Activated CD4-positive, alpha-beta T cell treated with anti-CD3 and anti-CD28 coated beads, Interleukin-2, amount 10 ng/mL, durations not matched to agents 24 days and 14 days (primary cell): ENCODE measurements at regions not wholly inside any gene's neighbourhood (a gene's known extent, or its start where the extent isn't known, plus 50 kb on each side); places are given as distances from the start of the nearest gene placed in this dataset.
"Not testable (repeated sequence)": the region's sequence is repeated elsewhere in the genome, so short reads cannot be mapped to it uniquely, and the experiment has no call there.

Experiments used
- DNase-seq: peaks from one replicate; pipeline ENCODE4 v3.0.0; 2022
- H3K27ac Mint-ChIP-seq: one replicate; pipeline ENCODE4 v1.8.0; 2022; ENCODE audit warnings: mild to moderate bottlenecking, mixed read lengths
- H3K27me3 Mint-ChIP-seq: one replicate; pipeline ENCODE4 v1.8.0; 2022; ENCODE audit warnings: mixed read lengths
- H3K36me3 Mint-ChIP-seq: one replicate; pipeline ENCODE4 v1.8.0; 2022; ENCODE audit warnings: low read depth, mild to moderate bottlenecking, mixed read lengths
- H3K4me1 Mint-ChIP-seq: one replicate; pipeline ENCODE4 v1.8.0; 2021; ENCODE audit warnings: mixed read lengths
- H3K4me3 Mint-ChIP-seq: one replicate; pipeline ENCODE4 v1.8.0; 2022; ENCODE audit warnings: mild to moderate bottlenecking, moderate library complexity, mixed read lengths
- H3K9me3 Mint-ChIP-seq: one replicate; pipeline ENCODE4 v1.8.0; 2021; ENCODE audit warnings: mixed read lengths
- intact Hi-C: fragments of 100-400 bp; cut with micrococcal nuclease; formaldehyde crosslinking; loops from one replicate; pipeline ENCODE4 v1.15.1; 2023

DNA sequence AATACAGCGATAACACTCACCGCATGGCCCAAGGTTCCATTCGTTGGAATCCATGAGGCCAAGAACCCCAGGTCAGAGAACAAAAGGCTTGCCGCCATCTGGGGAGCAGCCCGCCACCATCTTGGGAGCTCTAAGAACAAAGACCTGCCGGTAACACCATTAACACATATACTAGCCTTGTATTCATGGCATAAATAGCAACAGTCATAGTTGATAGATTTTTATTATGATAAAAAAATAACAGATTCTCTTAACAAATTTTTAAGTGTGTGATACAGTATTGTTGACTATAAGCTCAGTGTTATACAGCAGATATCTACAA, 309.4 kb downstream of the GLUD2 start:
- no peak overlapping the region for H3K4me3 Mint-ChIP-seq

DNA sequence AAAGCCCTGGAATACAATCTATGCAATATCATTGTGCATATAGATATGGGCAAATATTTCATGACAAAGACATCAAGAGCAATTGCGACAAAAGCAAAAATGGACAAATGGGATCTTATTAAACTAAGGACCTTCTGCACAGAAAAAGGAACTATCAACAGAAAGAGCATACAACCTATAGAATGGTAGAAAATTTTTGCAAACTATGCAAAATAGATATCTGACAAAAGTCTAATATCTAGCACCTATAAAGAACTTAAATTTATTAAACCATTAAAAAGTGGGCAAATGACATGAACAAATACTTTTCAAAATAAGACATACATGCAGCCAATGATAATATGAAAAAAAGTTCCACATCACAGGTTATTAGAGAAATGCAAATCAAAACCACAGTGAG, 312.9 kb downstream of the GLUD2 start:
- Mint-ChIP-seq H3K36me3 (no peaks in the 10 kb centered on the region), H3K27me3 (no peaks in the 10 kb centered on the region)
- intact Hi-C loops, result no loop called here

More for the DNA sequence above, 309.4 kb downstream of the GLUD2 start:
- H3K9me3 Mint-ChIP-seq, result no peaks in the 10 kb centered on the region
- DNase-seq, result no peak
- no peaks in the 10 kb centered on the region for H3K36me3 Mint-ChIP-seq
- H3K27ac Mint-ChIP-seq, result no peak overlapping the region
- H3K4me1 Mint-ChIP-seq, result no peaks in the 10 kb centered on the region
- no peaks in the 10 kb centered on the region for H3K27me3 Mint-ChIP-seq
- intact Hi-C loops, result no loop called here

GRCh38 chrX:121365572-121366161, 318.3 kb downstream of the GLUD2 start:
- H3K36me3 Mint-ChIP-seq, result no peaks in the 10 kb centered on the region
- intact Hi-C loops, result no loop called here
- no peak for DNase-seq
- peaks cover 4% of the 10 kb centered on the region for H3K9me3 Mint-ChIP-seq
- H3K4me3 Mint-ChIP-seq, result no peak overlapping the region
- no peaks in the 10 kb centered on the region for H3K27me3 Mint-ChIP-seq
- no peaks in the 10 kb centered on the region for H3K4me1 Mint-ChIP-seq
- no peak overlapping the region for H3K27ac Mint-ChIP-seq

More for the DNA sequence above, 312.9 kb downstream of the GLUD2 start:
- no peak overlapping the region for H3K27ac Mint-ChIP-seq
- DNase-seq, result no peak
- no peaks in the 10 kb centered on the region for H3K4me1 Mint-ChIP-seq
- H3K9me3 Mint-ChIP-seq, result peaks cover 4% of the 10 kb centered on the region
- no peak overlapping the region for H3K4me3 Mint-ChIP-seq

DNA sequence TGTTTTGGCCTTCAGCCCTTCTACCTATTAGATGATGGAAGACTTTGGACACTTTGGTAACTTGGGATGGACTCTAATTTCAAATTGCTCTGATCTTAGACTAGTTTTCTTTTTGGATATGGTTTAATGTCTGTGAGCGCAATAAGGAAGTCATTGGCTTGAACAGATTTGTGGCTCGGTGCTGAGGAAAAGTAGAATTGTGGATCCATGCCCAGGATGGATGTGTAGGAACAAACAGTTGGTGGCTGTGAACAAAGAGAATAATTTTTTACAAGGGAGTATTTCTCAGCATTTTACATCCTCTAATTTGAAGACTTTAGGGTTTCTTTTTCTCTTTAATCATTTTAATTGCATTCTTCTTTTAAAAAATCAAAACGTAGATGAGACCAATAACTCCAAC, 327.1 kb downstream of the GLUD2 start:
- intact Hi-C loops, result no loop called here
- H3K4me3 Mint-ChIP-seq, result no peak overlapping the region
- no peak for DNase-seq
- no peak overlapping the region for H3K27ac Mint-ChIP-seq
- H3K27me3 Mint-ChIP-seq, result no peaks in the 10 kb centered on the region
- H3K36me3 Mint-ChIP-seq, result no peaks in the 10 kb centered on the region
- no peaks in the 10 kb centered on the region for H3K4me1 Mint-ChIP-seq
- H3K9me3 Mint-ChIP-seq, result no peaks in the 10 kb centered on the region

GRCh38 chrX:121381915-121382314, 334.5 kb downstream of the GLUD2 start:
- not testable (repeated sequence) for H3K4me1 Mint-ChIP-seq, H3K36me3 Mint-ChIP-seq, H3K4me3 Mint-ChIP-seq

GRCh38 chrX:121389976-121390714, 342.7 kb downstream of the GLUD2 start:
- H3K27me3 Mint-ChIP-seq, result no peaks in the 10 kb centered on the region
- no peak overlapping the region for H3K4me3 Mint-ChIP-seq
- H3K4me1 Mint-ChIP-seq, result no peaks in the 10 kb centered on the region
- intact Hi-C loops, result no loop called here
- no peak overlapping the region for H3K27ac Mint-ChIP-seq
- H3K9me3 Mint-ChIP-seq, result no peaks in the 10 kb centered on the region
- no peaks in the 10 kb centered on the region for H3K36me3 Mint-ChIP-seq
- no peak for DNase-seq

More at GRCh38 chrX:121381915-121382314, 334.5 kb downstream of the GLUD2 start:
- DNase-seq, intact Hi-C loops, H3K27me3 Mint-ChIP-seq, H3K27ac Mint-ChIP-seq, H3K9me3 Mint-ChIP-seq: not testable (repeated sequence)

DNA sequence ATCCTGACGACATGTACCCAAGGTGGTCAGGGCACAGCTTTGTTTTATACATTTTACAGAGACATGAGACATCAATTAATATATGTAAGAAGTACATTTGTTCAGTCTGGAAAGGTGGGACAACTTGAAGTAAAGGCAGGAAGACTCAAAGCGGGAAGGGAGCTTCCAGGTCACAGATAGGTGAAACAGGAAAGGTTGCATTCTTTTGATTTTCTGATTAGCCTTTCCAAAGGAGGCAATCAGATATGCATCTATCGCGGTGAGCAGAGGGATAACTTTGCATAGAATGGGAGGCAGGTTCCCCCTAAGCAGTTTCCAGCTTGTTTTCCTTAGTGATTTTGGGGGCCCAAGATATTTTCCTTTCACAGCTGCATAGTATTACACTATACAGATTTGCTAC, 358.4 kb downstream of the GLUD2 start:
- Mint-ChIP-seq H3K27me3 (no peaks in the 10 kb centered on the region), H3K4me3 (no peak overlapping the region), H3K9me3 (no peaks in the 10 kb centered on the region), H3K4me1 (no peaks in the 10 kb centered on the region), H3K36me3 (no peaks in the 10 kb centered on the region), H3K27ac (no peak overlapping the region)
- intact Hi-C loops, result no loop called here
- DNase-seq, result no peak

- H3K4me1 Mint-ChIP-seq, result no peaks in the 10 kb centered on the region
- no peak overlapping the region for H3K27ac Mint-ChIP-seq
- DNase-seq, result no peak
- H3K9me3 Mint-ChIP-seq, result no peaks in the 10 kb centered on the region
- no peaks in the 10 kb centered on the region for H3K27me3 Mint-ChIP-seq
- H3K36me3 Mint-ChIP-seq, result no peaks in the 10 kb centered on the region
- H3K4me3 Mint-ChIP-seq, result no peak overlapping the region
- intact Hi-C loops, result no loop called here
Measured at GRCh38 chrX:121407627-121408026, 360.2 kb downstream of the GLUD2 start.

GRCh38 chrX:121431514-121431913, 384.1 kb downstream of the GLUD2 start:
- H3K4me3 Mint-ChIP-seq, intact Hi-C loops: not testable (repeated sequence)

GRCh38 chrX:121433289-121433688, 385.9 kb downstream of the GLUD2 start:
- Mint-ChIP-seq H3K4me3 (no peak overlapping the region), H3K36me3 (no peaks in the 10 kb centered on the region), H3K27me3 (no peaks in the 10 kb centered on the region), H3K4me1 (no peaks in the 10 kb centered on the region), H3K9me3 (no peaks in the 10 kb centered on the region), H3K27ac (no peak overlapping the region)
- DNase-seq, result no peak
- intact Hi-C loops, result no loop called here

More at GRCh38 chrX:121431514-121431913, 384.1 kb downstream of the GLUD2 start:
- not testable (repeated sequence) for H3K27ac Mint-ChIP-seq, H3K9me3 Mint-ChIP-seq, DNase-seq, H3K4me1 Mint-ChIP-seq, H3K36me3 Mint-ChIP-seq, H3K27me3 Mint-ChIP-seq

GRCh38 chrX:121437666-121438065, 390.3 kb downstream of the GLUD2 start:
- H3K4me3 Mint-ChIP-seq, DNase-seq, H3K27ac Mint-ChIP-seq, H3K27me3 Mint-ChIP-seq, intact Hi-C loops, H3K4me1 Mint-ChIP-seq, H3K9me3 Mint-ChIP-seq, H3K36me3 Mint-ChIP-seq: not testable (repeated sequence)

DNA sequence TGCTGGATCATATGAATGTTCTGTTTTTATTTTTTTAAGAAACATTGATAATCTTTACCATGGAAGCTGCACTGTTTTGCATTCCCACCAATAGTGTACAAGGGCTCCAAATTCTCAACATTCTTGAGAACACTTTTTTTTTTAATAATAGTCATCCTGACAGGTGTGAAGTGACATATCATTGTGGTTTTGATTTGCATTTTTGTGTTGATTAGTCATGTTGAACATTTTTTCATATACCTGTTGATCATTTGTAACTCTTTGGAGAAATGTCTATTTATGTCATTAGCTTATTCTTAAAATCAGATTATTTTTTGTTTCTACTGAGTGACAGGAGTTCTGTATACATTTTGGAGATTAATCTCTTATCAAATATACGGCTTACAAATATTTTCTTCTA, 408.5 kb downstream of the GLUD2 start:
- H3K36me3 Mint-ChIP-seq, result no peaks in the 10 kb centered on the region
- H3K27me3 Mint-ChIP-seq, result no peaks in the 10 kb centered on the region
- H3K4me1 Mint-ChIP-seq, result no peaks in the 10 kb centered on the region
- H3K27ac Mint-ChIP-seq, result no peak overlapping the region
- intact Hi-C loops, result no loop called here
- DNase-seq, result no peak
- no peak overlapping the region for H3K4me3 Mint-ChIP-seq
- H3K9me3 Mint-ChIP-seq, result no peaks in the 10 kb centered on the region

GRCh38 chrX:121456315-121456714, 408.9 kb downstream of the GLUD2 start:
- DNase-seq, result no peak
- intact Hi-C loops, result no loop called here
- H3K27ac Mint-ChIP-seq, result no peak overlapping the region
- H3K36me3 Mint-ChIP-seq, result no peaks in the 10 kb centered on the region
- no peaks in the 10 kb centered on the region for H3K9me3 Mint-ChIP-seq
- H3K27me3 Mint-ChIP-seq, result no peaks in the 10 kb centered on the region
- no peaks in the 10 kb centered on the region for H3K4me1 Mint-ChIP-seq
- H3K4me3 Mint-ChIP-seq, result no peak overlapping the region

DNA sequence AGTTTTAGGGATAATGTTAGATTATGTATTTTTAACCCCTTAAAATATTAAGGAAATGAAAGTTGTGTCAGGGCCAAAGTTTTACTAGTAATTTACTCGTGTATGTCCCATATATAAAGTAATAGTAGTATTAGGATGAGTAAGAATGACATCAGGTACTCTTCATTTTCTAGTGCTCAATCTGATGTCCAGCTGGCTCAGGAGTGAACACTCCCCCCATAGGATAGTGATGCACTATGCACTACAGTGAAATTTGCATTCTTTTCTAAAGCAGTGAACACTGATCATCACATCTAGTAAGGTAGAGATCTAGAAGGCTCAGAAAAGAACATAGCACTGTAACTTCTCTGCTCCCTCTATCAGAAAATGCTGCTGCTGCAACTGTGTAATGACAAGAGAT, 409.7 kb downstream of the GLUD2 start:
- Mint-ChIP-seq H3K9me3 (no peaks in the 10 kb centered on the region), H3K4me1 (no peaks in the 10 kb centered on the region), H3K27ac (no peak overlapping the region), H3K36me3 (no peaks in the 10 kb centered on the region), H3K27me3 (no peaks in the 10 kb centered on the region), H3K4me3 (no peak overlapping the region)
- no peak for DNase-seq
- intact Hi-C loops, result no loop called here

- no peak overlapping the region for H3K4me3 Mint-ChIP-seq
- intact Hi-C loops, result no loop called here
- H3K9me3 Mint-ChIP-seq, result no peaks in the 10 kb centered on the region
- no peak for DNase-seq
- H3K4me1 Mint-ChIP-seq, result no peaks in the 10 kb centered on the region
- no peaks in the 10 kb centered on the region for H3K36me3 Mint-ChIP-seq
- no peaks in the 10 kb centered on the region for H3K27me3 Mint-ChIP-seq
- no peak overlapping the region for H3K27ac Mint-ChIP-seq
Measured at GRCh38 chrX:121479406-121479805, 432.0 kb downstream of the GLUD2 start.
